Liver (tissue), 8 donors: ENCODE measurements at regions not wholly inside any gene's neighbourhood (a gene's known extent, or its start where the extent isn't known, plus 50 kb on each side); places are given as distances from the start of the nearest gene placed in this dataset.

ENCODE experiments used
- DNase-seq: peaks from one replicate; pipeline ENCODE4 v3.0.0-alpha.2; 2017; ENCODE audit warnings: low spot score
- H3K27ac ChIP-seq, 2 donors: one replicate each; pipeline ENCODE4 v1.7.0; 2013; ENCODE audit warnings: inconsistent platforms in 2 of 2, low read length in 2 of 2, control low read depth in 1 of 2, low read depth in 1 of 2, mild to moderate bottlenecking in 1 of 2
- H3K27me3 ChIP-seq, 4 donors: one replicate each; pipeline versions ENCODE4 v1.6.1 to v1.7.0; 2013; ENCODE audit warnings: low read length in 3 of 4, inconsistent platforms in 1 of 4, mild to moderate bottlenecking in 1 of 4, moderate library complexity in 1 of 4; ENCODE audit not compliant: control insufficient read depth in 4 of 4, insufficient read depth in 4 of 4
- H3K36me3 ChIP-seq, 4 donors: one replicate each; pipeline versions ENCODE4 v1.6.1 to v1.7.0; 2013; ENCODE audit warnings: low read length in 3 of 4, mild to moderate bottlenecking in 3 of 4, low read depth in 1 of 4, moderate library complexity in 1 of 4; ENCODE audit not compliant: control insufficient read depth in 4 of 4, insufficient read depth in 3 of 4
- H3K4me1 ChIP-seq, 4 donors: one replicate each; pipeline versions ENCODE4 v1.6.1 to v1.7.0; 2013; ENCODE audit warnings: low read length in 3 of 4, mild to moderate bottlenecking in 3 of 4, moderate library complexity in 1 of 4; ENCODE audit not compliant: control insufficient read depth in 4 of 4, insufficient read depth in 4 of 4
- H3K4me3 ChIP-seq, 3 donors: one replicate each; pipeline versions ENCODE4 v1.6.1 to v1.7.0; 2013; ENCODE audit warnings: low read length in 3 of 3, control low read depth in 1 of 3, low read depth in 1 of 3, mild to moderate bottlenecking in 1 of 3
- H3K9ac ChIP-seq, 2 donors: one replicate each; pipeline ENCODE4 v1.7.0; 2013; ENCODE audit warnings: low read length in 2 of 2, mild to moderate bottlenecking in 2 of 2, moderate library complexity in 2 of 2, control low read depth in 1 of 2, low read depth in 1 of 2
- H3K9me3 ChIP-seq, 4 donors: one replicate each; pipeline versions ENCODE4 v1.6.1 to v1.7.0; 2013; ENCODE audit warnings: low read length in 3 of 4; ENCODE audit not compliant: control insufficient read depth in 4 of 4
- CTCF ChIP-seq: fragments of 150-350 bp; IDR thresholded peaks from 2 replicates; pipeline ENCODE4 v1.5.1; 2017; ENCODE audit warnings: improper control_type of control experiment, low read depth, low read length; ENCODE audit not compliant: missing input control
- EGR1 ChIP-seq, 2 donors: IDR thresholded peaks; 2 replicates each; pipeline ENCODE4 v1.6.1; 2016 to 2018; ENCODE audit warnings: antibody characterized with exemption in 2 of 2, low read depth in 2 of 2
- FOXA1 ChIP-seq: IDR thresholded peaks from 2 replicates; pipeline ENCODE4 v1.6.1; 2016; ENCODE audit warnings: antibody characterized with exemption
- FOXA2 ChIP-seq: IDR thresholded peaks from 2 replicates; pipeline ENCODE4 v1.6.1; 2016; ENCODE audit warnings: antibody characterized with exemption
- GABPA ChIP-seq, 2 donors: IDR thresholded peaks in 1 of 2; conservative IDR thresholded peaks in 1 of 2; 2 replicates each; pipeline ENCODE4 v1.6.1; 2016; ENCODE audit warnings: antibody characterized with exemption in 2 of 2, mild to moderate bottlenecking in 1 of 2, moderate library complexity in 1 of 2
- HNF4A ChIP-seq, 2 donors: conservative IDR thresholded peaks; 2 replicates each; pipeline ENCODE4 v1.6.1; 2016; ENCODE audit warnings: antibody characterized with exemption in 2 of 2, mild to moderate bottlenecking in 2 of 2
- HNF4G ChIP-seq: IDR thresholded peaks from 2 replicates; pipeline ENCODE4 v1.6.1; 2016; ENCODE audit warnings: antibody characterized with exemption
- JUND ChIP-seq, 2 donors: IDR thresholded peaks; 2 replicates each; pipeline ENCODE4 v1.6.1; 2016; ENCODE audit warnings: antibody characterized with exemption in 2 of 2
- NR2F2 ChIP-seq: IDR thresholded peaks from 2 replicates; pipeline ENCODE4 v1.6.1; 2016; ENCODE audit warnings: antibody characterized with exemption
- RAD21 ChIP-seq, 2 donors: IDR thresholded peaks; 2 replicates each; pipeline ENCODE4 v1.6.1; 2016; ENCODE audit warnings: antibody characterized with exemption in 2 of 2, mild to moderate bottlenecking in 2 of 2
- REST ChIP-seq: IDR thresholded peaks from 2 replicates; pipeline ENCODE4 v1.6.1; 2016; ENCODE audit warnings: antibody characterized with exemption, mild to moderate bottlenecking
- RXRA ChIP-seq, 2 donors: IDR thresholded peaks; 2 replicates each; pipeline ENCODE4 v1.6.1; 2017 to 2018; ENCODE audit warnings: antibody characterized with exemption in 2 of 2, mild to moderate bottlenecking in 1 of 2
- SP1 ChIP-seq: IDR thresholded peaks from 2 replicates; pipeline ENCODE4 v1.6.1; 2018; ENCODE audit warnings: antibody characterized with exemption, mild to moderate bottlenecking
- TAF1 ChIP-seq: conservative IDR thresholded peaks from 2 replicates; pipeline ENCODE4 v1.6.1; 2016; ENCODE audit warnings: antibody characterized with exemption, mild to moderate bottlenecking
- YY1 ChIP-seq: IDR thresholded peaks from 2 replicates; pipeline ENCODE4 v1.6.1; 2016; ENCODE audit warnings: antibody characterized with exemption, mild to moderate bottlenecking
- WGBS: extraction: QIAGEN DNeasy Blood & Tissue Kit; methylation state at CpG from one replicate; pipeline ENCODE4 v1.1.7; 2013; 5-methylcytosine and 5-hydroxymethylcytosine counted together
- TF ChIP-seq, protein P1 (sequence below): IDR thresholded peaks from 2 replicates; pipeline ENCODE4 v1.6.1; 2016; ENCODE audit warnings: antibody characterized with exemption
- TF ChIP-seq, protein P2 (sequence below): IDR thresholded peaks from 2 replicates; pipeline ENCODE4 v1.6.1; 2016; ENCODE audit warnings: antibody characterized with exemption
- TF ChIP-seq, protein P3 (sequence below): IDR thresholded peaks from 2 replicates; pipeline ENCODE4 v1.6.1; 2016; ENCODE audit warnings: antibody characterized with exemption
- donor health status: healthy.
- donor health status: healthy.
- donor health status: healthy.
- donor health status: healthy.
- donor health status: healthy.

GRCh38 chr4:147064856-147065255 is 119.2 kb upstream of the TTC29 start:
- TF ChIP-seq REST: no peak
- TF ChIP-seq YY1: no peak
- no peak for TF ChIP-seq HNF4A (conservative IDR thresholded peaks at IDR 0.05)
- TF ChIP-seq JUND (IDR thresholded peaks at IDR 0.05): no peak
- TF ChIP-seq NR2F2: no peak
- TF ChIP-seq HNF4G: no peak
- TF ChIP-seq, protein P1, sequence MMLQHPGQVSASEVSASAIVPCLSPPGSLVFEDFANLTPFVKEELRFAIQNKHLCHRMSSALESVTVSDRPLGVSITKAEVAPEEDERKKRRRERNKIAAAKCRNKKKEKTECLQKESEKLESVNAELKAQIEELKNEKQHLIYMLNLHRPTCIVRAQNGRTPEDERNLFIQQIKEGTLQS: no peak
- no peak for TF ChIP-seq CTCF
- no peak for TF ChIP-seq RXRA (IDR thresholded peaks at IDR 0.05)
- no peak for TF ChIP-seq FOXA2
- TF ChIP-seq RAD21 (IDR thresholded peaks at IDR 0.05): no peak
- TF ChIP-seq TAF1: no peak
- TF ChIP-seq, protein P2, sequence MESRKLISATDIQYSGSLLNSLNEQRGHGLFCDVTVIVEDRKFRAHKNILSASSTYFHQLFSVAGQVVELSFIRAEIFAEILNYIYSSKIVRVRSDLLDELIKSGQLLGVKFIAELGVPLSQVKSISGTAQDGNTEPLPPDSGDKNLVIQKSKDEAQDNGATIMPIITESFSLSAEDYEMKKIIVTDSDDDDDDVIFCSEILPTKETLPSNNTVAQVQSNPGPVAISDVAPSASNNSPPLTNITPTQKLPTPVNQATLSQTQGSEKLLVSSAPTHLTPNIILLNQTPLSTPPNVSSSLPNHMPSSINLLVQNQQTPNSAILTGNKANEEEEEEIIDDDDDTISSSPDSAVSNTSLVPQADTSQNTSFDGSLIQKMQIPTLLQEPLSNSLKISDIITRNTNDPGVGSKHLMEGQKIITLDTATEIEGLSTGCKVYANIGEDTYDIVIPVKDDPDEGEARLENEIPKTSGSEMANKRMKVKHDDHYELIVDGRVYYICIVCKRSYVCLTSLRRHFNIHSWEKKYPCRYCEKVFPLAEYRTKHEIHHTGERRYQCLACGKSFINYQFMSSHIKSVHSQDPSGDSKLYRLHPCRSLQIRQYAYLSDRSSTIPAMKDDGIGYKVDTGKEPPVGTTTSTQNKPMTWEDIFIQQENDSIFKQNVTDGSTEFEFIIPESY: no peak
- no peak for TF ChIP-seq EGR1 (IDR thresholded peaks at IDR 0.05; ENCODE audit: low read depth in 2 of 2)
- TF ChIP-seq, protein P3, sequence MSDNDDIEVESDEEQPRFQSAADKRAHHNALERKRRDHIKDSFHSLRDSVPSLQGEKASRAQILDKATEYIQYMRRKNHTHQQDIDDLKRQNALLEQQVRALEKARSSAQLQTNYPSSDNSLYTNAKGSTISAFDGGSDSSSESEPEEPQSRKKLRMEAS: no peak
- TF ChIP-seq SP1: no peak
- TF ChIP-seq FOXA1: no peak
- no peak for TF ChIP-seq GABPA (IDR thresholded peaks at IDR 0.05 in 1 of 2, conservative IDR thresholded peaks at IDR 0.05 in 1 of 2)
- H3K4me1 ChIP-seq: no peaks in the 10 kb centered on the region
- H3K9ac ChIP-seq: no peak overlapping the region
- peaks cover 0 to 2% (median 0%) of the 10 kb centered on the region in 4 donors for H3K27me3 ChIP-seq
- H3K9me3 ChIP-seq: no peaks in the 10 kb centered on the region
- DNase-seq: no peak
- no peak overlapping the region for H3K27ac ChIP-seq
- WGBS: 78% methylated on average over 5 of the region's 5 CpGs
- H3K4me3 ChIP-seq: no peak overlapping the region
- H3K36me3 ChIP-seq: no peaks in the 10 kb centered on the region

DNA sequence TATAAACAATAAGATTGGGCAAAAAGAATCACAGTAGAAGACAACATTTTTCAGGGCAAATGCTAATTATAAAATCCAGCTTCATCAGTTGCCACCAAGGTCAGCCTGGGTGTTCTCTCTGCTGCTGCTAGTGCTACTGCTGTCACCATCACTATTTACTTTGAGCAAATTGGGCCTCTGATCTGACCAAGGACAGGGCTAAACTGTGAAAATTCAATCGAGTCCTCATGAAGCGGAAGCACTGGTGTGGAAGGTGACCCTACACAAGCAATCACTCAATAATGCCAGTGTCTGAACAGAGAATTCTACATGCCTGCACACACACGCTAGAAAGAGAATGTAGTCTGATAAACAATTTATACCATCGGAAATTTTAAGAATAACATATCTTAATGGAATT is 122.9 kb upstream of the TTC29 start:
- H3K9ac ChIP-seq: no peak overlapping the region
- no peak overlapping the region for H3K27ac ChIP-seq
- H3K4me3 ChIP-seq: no peak overlapping the region
- WGBS: 79% methylated on average over 4 of the region's 4 CpGs
- peaks cover 0 to 2% (median 0%) of the 10 kb centered on the region in 4 donors for H3K27me3 ChIP-seq
- no peaks in the 10 kb centered on the region for H3K36me3 ChIP-seq
- no peaks in the 10 kb centered on the region for H3K4me1 ChIP-seq
- peaks cover 3 to 16% (median 4%) of the 10 kb centered on the region in 4 donors for H3K9me3 ChIP-seq
- DNase-seq: no peak
- TF ChIP-seq HNF4G (no peak), RAD21 (IDR thresholded peaks at IDR 0.05) (no peak), EGR1 (IDR thresholded peaks at IDR 0.05; ENCODE audit: low read depth in 2 of 2) (no peak), SP1 (no peak), JUND (IDR thresholded peaks at IDR 0.05) (no peak), FOXA1 (no peak), HNF4A (conservative IDR thresholded peaks at IDR 0.05) (no peak), GABPA (IDR thresholded peaks at IDR 0.05 in 1 of 2, conservative IDR thresholded peaks at IDR 0.05 in 1 of 2) (no peak), CTCF (no peak), FOXA2 (no peak), NR2F2 (no peak), YY1 (no peak), RXRA (IDR thresholded peaks at IDR 0.05) (no peak)
- TF ChIP-seq, protein P1: no peak
- TF ChIP-seq, protein P3: no peak
